Activated T-helper 17 cell treated with anti-CD3 and anti-CD28 coated beads, Interleukin-2, amount 50 U/mL, for 72 hours (primary cell): ENCODE measurements at regions not wholly inside any gene's neighbourhood (a gene's known extent, or its start where the extent isn't known, plus 50 kb on each side); places are given as distances from the start of the nearest gene placed in this dataset.
"Not testable (repeated sequence)": the region's sequence is repeated elsewhere in the genome, so short reads cannot be mapped to it uniquely, and the experiment has no call there.

Experiments used
- ATAC-seq: fragments of 150-1000 bp; cut with Tn5 transposase; replicated peaks from 2 replicates; pipeline ENCODE4 v1.10.0; 2021; ENCODE audit warnings: mild to moderate bottlenecking, moderate library complexity
- H3K27ac Mint-ChIP-seq: one replicate; pipeline ENCODE4 v1.8.0; 2022; ENCODE audit warnings: mixed read lengths
- H3K27me3 Mint-ChIP-seq: one replicate; pipeline ENCODE4 v1.8.0; 2022; ENCODE audit warnings: mixed read lengths
- H3K36me3 Mint-ChIP-seq: one replicate; pipeline ENCODE4 v1.8.0; 2022; ENCODE audit warnings: low read depth, mild to moderate bottlenecking, mixed read lengths
- H3K4me1 Mint-ChIP-seq: one replicate; pipeline ENCODE4 v1.8.0; 2022; ENCODE audit warnings: mixed read lengths
- H3K4me3 Mint-ChIP-seq: one replicate; pipeline ENCODE4 v1.8.0; 2022; ENCODE audit warnings: mild to moderate bottlenecking, mixed read lengths
- H3K9me3 Mint-ChIP-seq: one replicate; pipeline ENCODE4 v1.8.0; 2022; ENCODE audit warnings: mixed read lengths

DNA sequence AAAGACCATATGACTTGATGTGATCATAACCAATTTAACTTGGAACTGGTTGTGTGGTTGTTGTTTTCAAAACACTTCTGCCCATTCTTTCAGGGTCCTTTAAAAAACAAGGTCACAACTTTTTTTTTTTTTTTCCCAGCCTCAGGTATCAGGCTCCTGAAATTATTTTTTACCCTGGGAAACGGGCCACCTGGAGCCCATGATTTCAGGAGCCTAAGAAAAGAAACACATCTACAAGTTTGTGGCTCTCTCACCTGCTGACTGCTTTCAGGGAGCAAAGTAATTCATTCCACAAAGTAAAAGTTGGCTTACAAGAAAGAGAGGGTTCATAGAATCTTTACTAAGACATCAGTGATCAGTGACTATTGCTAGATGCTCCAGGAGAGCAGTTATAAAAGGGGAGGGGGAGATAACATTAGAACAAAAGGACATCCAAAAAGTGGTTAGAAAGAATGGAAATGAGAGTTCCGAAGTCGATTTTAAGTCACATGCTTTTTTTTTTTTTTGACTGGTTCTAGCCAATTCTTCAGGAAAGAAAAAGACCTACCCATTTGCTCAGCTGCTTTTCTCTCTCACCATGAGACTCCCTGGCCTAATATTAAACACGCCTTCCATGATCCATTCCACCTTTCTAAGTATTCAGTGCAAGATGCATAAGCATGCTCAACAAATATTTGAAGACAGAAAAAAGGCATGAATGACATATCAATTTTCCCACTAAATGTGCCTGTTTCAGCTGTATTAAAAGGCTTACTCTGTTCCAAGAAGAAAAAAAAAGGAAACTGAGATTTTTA is 267.3 kb downstream of the LRATD1 start:
- Mint-ChIP-seq H3K9me3 (no peaks in the 10 kb centered on the region), H3K4me1 (no peaks in the 10 kb centered on the region), H3K4me3 (no peak overlapping the region), H3K36me3 (no peaks in the 10 kb centered on the region), H3K27ac (no peak overlapping the region), H3K27me3 (peaks cover 3% of the 10 kb centered on the region)
- no peak for ATAC-seq

DNA sequence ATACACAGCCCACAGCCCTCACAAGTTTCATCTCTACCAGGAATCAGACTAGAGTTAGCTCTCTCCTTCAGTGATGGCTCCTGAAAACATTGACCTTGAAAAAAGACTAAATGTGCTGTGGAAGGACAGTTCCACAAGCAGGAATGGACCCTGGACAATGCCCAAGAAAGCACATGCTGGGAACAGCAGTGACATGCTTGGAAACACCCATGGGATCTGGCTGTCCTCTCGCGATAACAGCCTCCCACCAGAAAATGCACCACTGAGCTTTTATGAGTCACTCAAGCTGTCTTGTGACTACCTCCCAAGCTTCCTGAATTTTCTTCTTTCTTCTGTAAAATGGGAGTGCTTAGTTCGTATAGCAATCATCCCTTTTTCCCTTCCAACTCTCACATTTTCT is 269.2 kb downstream of the LRATD1 start:
- peaks cover 3% of the 10 kb centered on the region for H3K27me3 Mint-ChIP-seq
- no peaks in the 10 kb centered on the region for H3K4me1 Mint-ChIP-seq
- H3K4me3 Mint-ChIP-seq, result no peak overlapping the region
- H3K27ac Mint-ChIP-seq, result no peak overlapping the region
- no peak for ATAC-seq
- no peaks in the 10 kb centered on the region for H3K36me3 Mint-ChIP-seq
- no peaks in the 10 kb centered on the region for H3K9me3 Mint-ChIP-seq

DNA sequence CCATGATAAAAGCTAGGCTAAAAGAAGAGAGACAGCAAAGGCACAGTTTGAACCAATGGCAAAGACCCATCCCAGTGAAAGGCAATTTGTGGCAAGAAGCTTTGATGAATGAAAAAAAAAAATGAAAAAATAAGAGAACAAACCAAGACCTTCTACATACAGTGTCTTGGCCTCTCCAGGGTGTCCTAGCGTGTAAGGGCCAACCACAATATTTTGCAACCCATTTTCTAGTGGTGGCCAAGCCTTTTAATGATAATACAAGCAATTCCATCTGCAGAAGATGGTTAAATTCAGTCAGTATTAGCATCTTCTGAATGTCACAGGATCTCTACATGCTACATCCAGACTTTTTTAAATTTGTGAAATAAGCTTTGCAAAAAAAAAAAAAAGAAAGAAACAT is 270.4 kb downstream of the LRATD1 start:
- Mint-ChIP-seq H3K4me3 (no peak overlapping the region), H3K36me3 (no peaks in the 10 kb centered on the region), H3K27me3 (peaks cover 3% of the 10 kb centered on the region), H3K9me3 (no peaks in the 10 kb centered on the region), H3K27ac (no peak overlapping the region), H3K4me1 (no peaks in the 10 kb centered on the region)
- no peak for ATAC-seq

DNA sequence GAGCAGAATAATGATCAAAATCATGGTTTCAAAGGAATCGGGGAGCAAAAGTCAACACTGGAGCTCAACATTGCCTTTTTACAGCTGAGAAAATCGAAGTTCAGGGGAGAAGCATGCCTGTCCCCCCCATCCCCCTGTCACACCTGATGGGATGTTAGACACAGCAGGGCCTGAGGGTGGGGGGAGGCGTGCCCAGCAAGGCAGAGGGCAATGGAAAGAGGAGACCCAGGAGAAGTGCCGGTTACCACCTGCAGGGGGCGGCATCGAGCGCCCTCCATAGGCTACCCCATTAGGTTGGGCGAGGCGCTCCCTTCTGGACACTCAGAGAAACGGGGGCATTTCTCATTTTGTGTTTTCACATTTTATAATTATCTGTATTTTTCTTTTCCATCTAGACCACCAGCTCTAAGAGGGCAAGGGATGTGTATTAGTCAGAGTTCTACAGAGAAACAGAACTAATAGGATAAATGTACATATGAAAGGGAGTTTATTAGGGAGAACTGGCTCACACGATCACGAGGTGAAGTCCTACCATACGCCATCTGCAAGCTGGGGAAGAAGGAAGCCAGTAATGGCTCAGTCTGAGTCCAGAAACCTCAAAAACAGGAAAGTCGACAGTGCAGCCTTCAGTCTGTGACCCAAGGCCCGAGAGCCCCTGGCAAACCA is 271.3 kb downstream of the LRATD1 start:
- Mint-ChIP-seq H3K36me3 (no peaks in the 10 kb centered on the region), H3K27ac (no peak overlapping the region), H3K4me3 (no peak overlapping the region), H3K9me3 (no peaks in the 10 kb centered on the region), H3K27me3 (peaks cover 3% of the 10 kb centered on the region), H3K4me1 (no peaks in the 10 kb centered on the region)
- ATAC-seq, result peak; percentile 85

DNA sequence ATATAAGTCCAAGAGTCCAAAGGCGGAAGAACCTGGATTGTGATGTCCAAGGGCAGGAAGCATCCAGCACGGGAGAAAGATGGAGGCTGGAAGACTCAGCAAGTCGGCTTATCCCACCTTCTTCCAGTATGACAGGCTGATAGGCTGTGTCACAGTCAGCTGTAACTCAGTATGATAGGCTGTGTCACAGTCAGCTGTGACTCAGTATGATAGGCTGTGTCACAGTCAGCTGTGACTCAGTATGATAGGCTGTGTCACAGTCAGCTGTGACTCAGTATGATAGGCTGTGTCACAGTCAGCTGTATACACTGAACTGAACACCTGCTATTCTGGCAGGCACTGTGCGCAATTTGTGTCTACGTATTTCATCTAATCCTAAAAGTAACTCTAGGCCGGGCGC is 271.9 kb downstream of the LRATD1 start:
- not testable (repeated sequence) for H3K36me3 Mint-ChIP-seq, H3K4me3 Mint-ChIP-seq, H3K9me3 Mint-ChIP-seq, H3K4me1 Mint-ChIP-seq, H3K27ac Mint-ChIP-seq, H3K27me3 Mint-ChIP-seq
- ATAC-seq, result peak; percentile 76

DNA sequence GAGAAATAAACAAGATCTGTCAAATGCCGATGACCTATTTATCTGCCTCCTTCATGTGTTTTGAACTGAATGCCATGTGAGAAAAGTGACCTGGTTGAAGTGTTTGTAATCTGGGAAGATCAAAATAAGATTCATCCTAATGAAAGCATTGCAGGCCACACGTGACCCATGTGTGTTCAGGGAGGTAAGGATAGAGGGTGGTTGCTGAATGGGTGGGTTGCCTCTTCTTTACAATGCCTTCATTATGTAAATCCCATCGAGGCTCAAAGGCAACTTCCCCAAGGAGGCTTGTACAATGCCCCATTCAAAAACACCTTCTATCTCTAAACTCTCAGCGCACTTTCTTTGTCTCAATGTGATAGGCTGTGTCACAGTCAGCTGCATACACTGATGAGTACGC is 273.1 kb downstream of the LRATD1 start:
- Mint-ChIP-seq H3K4me3 (no peak overlapping the region), H3K27me3 (peaks cover 3% of the 10 kb centered on the region), H3K4me1 (no peaks in the 10 kb centered on the region), H3K36me3 (no peaks in the 10 kb centered on the region), H3K9me3 (no peaks in the 10 kb centered on the region), H3K27ac (no peak overlapping the region)
- ATAC-seq, result no peak

DNA sequence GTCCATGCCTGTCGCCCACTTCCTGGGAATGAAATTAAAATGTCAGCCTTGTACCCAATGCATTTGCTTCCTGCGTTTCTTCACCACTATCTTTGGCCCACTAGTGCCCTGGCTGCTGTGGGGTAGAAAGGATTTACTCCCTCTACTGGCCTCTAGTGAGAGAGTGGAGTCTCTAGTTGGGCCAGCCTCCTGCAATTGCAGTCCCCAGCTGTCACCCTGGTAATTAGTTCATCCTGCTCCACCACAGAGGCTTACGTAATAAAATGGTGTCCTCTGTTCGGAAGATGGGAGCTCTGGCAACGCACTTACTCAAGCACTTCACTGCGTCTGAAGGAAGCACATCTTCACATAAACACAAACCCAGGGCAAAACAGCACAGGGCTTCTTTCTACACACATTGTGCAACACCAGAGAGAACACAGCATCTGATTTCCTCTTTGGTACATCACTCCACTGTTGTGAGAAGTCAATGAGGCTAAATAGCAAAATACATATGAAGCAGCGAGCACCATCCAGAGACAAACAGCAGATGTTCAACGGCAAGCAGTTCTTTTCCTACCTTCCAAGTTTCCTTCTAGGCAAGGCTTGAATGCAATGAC is 274.6 kb downstream of the LRATD1 start:
- no peaks in the 10 kb centered on the region for H3K9me3 Mint-ChIP-seq
- no peak overlapping the region for H3K4me3 Mint-ChIP-seq
- peaks cover 3% of the 10 kb centered on the region for H3K27me3 Mint-ChIP-seq
- no peak for ATAC-seq
- H3K36me3 Mint-ChIP-seq, result no peaks in the 10 kb centered on the region
- no peak overlapping the region for H3K27ac Mint-ChIP-seq
- no peaks in the 10 kb centered on the region for H3K4me1 Mint-ChIP-seq

DNA sequence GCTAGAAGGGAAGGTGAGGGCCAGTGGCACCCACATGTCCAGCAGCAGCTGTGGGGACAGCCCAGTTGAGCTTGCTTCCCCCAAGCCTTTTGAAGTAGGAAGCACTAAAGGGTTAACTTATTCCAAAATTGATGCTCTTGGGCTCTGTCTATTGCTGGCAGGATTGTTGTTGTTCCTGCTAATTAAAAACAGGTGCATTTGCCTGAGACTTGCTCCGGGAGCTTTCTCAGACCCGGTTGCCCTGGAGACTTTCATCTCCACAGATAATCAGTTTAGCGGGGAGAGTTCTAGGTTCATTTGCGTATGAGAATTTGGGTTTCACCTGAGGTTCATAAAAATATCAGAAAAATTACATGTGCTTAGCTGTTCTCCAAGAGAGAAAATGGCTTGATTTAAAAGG is 277.3 kb downstream of the LRATD1 start:
- H3K36me3 Mint-ChIP-seq, result no peaks in the 10 kb centered on the region
- H3K4me1 Mint-ChIP-seq, result no peaks in the 10 kb centered on the region
- no peak for ATAC-seq
- H3K4me3 Mint-ChIP-seq, result no peak overlapping the region
- H3K27me3 Mint-ChIP-seq, result no peaks in the 10 kb centered on the region
- no peak overlapping the region for H3K27ac Mint-ChIP-seq
- H3K9me3 Mint-ChIP-seq, result no peaks in the 10 kb centered on the region

DNA sequence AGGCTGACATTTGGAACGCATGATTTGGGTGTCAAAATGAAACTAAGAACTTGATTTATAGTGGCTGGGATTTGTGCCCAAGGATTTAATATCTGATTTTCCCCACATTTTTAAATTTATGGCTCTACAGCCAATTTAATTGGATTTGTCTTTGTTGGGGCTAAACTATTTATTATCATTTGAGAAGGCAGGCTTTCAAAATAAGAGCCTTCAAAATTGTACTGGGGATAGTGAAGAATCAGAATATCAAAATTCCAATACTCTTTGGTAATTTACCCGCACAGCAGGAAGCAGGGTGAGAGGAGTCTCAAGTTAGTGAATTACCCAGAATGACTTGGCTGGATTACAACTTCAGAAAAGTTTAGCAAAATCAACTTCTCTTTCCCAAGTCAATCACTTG is 278.1 kb downstream of the LRATD1 start:
- ATAC-seq, result no peak
- Mint-ChIP-seq H3K36me3 (no peaks in the 10 kb centered on the region), H3K27ac (no peak overlapping the region), H3K27me3 (no peaks in the 10 kb centered on the region), H3K4me1 (no peaks in the 10 kb centered on the region), H3K9me3 (no peaks in the 10 kb centered on the region), H3K4me3 (no peak overlapping the region)

DNA sequence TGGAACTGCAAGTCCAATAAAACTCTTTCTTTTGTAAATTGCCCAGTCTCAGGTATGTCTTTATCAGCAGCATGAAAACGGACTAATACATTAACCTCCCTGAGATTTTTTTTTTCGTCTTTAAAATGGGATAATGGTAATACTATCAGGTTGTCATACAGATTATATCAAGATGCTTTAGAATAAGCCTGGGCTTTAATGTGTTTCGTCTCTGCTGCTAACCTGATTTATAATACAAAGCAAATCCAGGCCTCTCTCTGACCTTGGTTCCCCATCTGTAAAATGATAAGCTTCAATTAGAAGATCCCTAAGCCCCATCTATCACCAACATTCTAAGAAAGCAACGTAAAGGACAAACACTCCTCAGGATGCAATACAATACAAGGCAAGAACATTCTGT is 283.5 kb downstream of the LRATD1 start:
- H3K36me3 Mint-ChIP-seq, result no peaks in the 10 kb centered on the region
- no peaks in the 10 kb centered on the region for H3K9me3 Mint-ChIP-seq
- ATAC-seq, result no peak
- no peaks in the 10 kb centered on the region for H3K4me1 Mint-ChIP-seq
- H3K27me3 Mint-ChIP-seq, result no peaks in the 10 kb centered on the region
- H3K4me3 Mint-ChIP-seq, result no peak overlapping the region
- no peak overlapping the region for H3K27ac Mint-ChIP-seq

DNA sequence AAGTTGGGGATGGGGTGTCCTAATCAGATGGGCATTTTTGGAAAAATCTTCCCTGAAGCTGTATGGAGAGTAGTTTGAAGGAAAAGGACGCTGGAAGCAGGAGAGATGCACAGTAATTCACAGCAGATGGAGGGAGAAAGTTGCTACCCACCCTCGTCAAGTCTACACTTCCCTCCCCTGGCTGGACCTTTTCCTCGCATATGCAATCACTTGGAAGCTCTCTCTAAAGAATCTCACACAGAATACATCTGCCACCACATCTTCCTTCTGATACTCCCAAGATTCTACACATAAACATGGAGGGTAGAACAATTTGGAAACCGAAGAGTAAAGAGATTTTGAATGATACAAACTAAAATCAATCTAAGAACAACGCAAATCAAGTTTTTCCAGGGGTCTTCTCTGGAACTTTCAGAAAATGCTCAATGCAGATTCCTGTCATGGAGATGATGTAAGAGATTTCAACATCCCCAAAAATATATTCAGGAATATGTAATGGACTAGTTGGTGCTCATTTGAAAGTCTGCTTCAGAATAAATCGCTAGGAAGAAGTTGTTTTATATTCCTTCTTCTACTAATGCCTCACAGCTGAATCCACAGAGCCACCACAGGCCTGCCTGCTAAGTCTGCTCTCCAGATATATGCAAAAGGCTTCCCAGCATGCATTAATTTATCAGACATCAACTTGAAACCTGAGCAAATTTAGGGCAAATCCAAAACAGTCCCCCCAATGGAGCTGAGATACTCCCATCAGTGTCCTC is 291.5 kb downstream of the LRATD1 start:
- peaks cover 3% of the 10 kb centered on the region for H3K27me3 Mint-ChIP-seq
- H3K36me3 Mint-ChIP-seq, result no peaks in the 10 kb centered on the region
- H3K4me3 Mint-ChIP-seq, result no peak overlapping the region
- no peak overlapping the region for H3K27ac Mint-ChIP-seq
- no peak for ATAC-seq
- peaks cover 4% of the 10 kb centered on the region for H3K9me3 Mint-ChIP-seq
- no peaks in the 10 kb centered on the region for H3K4me1 Mint-ChIP-seq

DNA sequence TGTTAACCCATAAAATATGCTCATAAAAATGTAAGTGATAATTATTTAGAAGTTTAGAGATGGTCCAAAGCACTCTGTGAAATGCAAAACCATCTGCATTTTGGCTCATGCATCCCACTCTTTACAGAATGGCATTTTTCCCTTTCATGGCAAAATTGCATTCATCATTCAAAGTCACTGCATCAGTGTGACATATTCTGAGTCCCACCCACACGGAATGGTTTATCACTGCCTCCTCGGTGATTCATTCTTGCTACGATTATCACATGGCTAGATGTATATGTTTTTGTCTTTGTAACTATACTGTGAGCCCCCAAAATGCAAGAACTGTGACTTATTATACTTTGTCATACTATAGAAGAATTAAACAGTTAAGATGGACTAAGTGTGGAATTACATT is 293.0 kb downstream of the LRATD1 start:
- H3K27ac Mint-ChIP-seq, result no peak overlapping the region
- no peak for ATAC-seq
- no peak overlapping the region for H3K4me3 Mint-ChIP-seq
- H3K4me1 Mint-ChIP-seq, result no peaks in the 10 kb centered on the region
- peaks cover 3% of the 10 kb centered on the region for H3K27me3 Mint-ChIP-seq
- H3K9me3 Mint-ChIP-seq, result peaks cover 4% of the 10 kb centered on the region
- no peaks in the 10 kb centered on the region for H3K36me3 Mint-ChIP-seq

DNA sequence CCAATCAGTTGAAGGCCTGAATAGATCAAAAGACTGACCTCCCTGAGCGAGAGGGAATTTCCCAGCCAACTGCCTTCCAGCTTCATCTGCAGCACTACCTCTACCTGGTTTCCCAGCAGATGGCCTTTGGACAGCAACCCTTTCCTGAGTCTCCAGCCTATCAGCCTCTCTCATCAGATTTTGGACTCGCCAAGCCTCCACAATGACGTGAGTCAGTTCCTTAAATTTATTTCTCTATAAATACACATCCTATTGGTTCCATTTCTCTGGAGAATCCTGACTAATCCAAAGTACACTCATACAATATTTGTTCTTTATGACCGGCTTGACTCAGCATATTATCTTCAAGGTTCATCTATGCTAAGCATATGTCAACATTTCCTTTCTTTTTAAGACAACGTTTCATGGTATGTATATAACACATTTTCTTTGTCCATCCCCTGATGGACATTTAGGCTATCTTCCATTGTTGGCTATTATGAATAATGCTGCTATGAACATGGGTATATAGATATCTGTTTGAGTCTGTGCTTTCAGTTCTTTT is 294.6 kb downstream of the LRATD1 start:
- H3K36me3 Mint-ChIP-seq, result no peaks in the 10 kb centered on the region
- H3K4me3 Mint-ChIP-seq, result no peak overlapping the region
- no peak for ATAC-seq
- H3K27me3 Mint-ChIP-seq, result peaks cover 3% of the 10 kb centered on the region
- H3K9me3 Mint-ChIP-seq, result peaks cover 1% of the 10 kb centered on the region
- H3K27ac Mint-ChIP-seq, result no peak overlapping the region
- no peaks in the 10 kb centered on the region for H3K4me1 Mint-ChIP-seq

DNA sequence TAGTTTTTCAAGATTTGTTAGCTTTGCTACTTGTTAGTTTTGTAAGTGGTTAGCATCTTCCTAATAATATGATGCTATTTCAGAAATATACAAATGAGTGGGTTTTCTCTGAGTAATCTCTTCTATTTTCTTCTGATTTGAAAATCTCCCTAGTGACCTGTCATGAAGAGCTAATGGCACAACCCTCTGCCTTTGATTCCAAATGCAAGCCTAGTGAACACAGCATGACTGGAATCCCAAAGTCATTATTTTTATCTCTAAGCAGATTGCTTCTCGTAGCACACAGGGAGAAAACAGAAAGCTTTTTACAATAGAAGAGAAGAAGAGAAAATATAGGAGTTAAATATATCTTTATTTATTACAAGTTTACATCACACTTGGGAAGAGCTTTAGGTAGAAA is 295.5 kb downstream of the LRATD1 start:
- H3K4me1 Mint-ChIP-seq, result no peaks in the 10 kb centered on the region
- peaks cover 3% of the 10 kb centered on the region for H3K27me3 Mint-ChIP-seq
- no peaks in the 10 kb centered on the region for H3K36me3 Mint-ChIP-seq
- no peaks in the 10 kb centered on the region for H3K9me3 Mint-ChIP-seq
- H3K27ac Mint-ChIP-seq, result no peak overlapping the region
- no peak for ATAC-seq
- H3K4me3 Mint-ChIP-seq, result no peak overlapping the region
